WTC11 (cell line): ENCODE measurements at regions not wholly inside any gene's neighbourhood (a gene's known extent, or its start where the extent isn't known, plus 50 kb on each side); places are given as distances from the start of the nearest gene placed in this dataset.

Experiments
- ATAC-seq: fragments of 200-7000 bp; cut with Tn5 transposase; 2 replicates; pipeline ENCODE4 v1.10.0; 2021; ENCODE audit warnings: mild to moderate bottlenecking, moderate library complexity
- CTCF ChIA-PET: fragments of 300-600 bp; sonication (Branson Sonifier 250); formaldehyde crosslinking; loops from one replicate; lab custom pipeline; 2021; ENCODE audit warnings: antibody characterized with exemption; lab: Charles Lee
- POLR2A ChIA-PET: fragments of 350-600 bp; sonication (Branson Sonifier 250); formaldehyde crosslinking; loops from one replicate; lab custom pipeline; 2021; ENCODE audit warnings: antibody characterized with exemption; lab: Charles Lee
- DNase-seq: peaks from one replicate; pipeline ENCODE4 v3.0.0; 2021; ENCODE audit warnings: low spot score
- H3K27ac Mint-ChIP-seq: 2 replicates; pipeline ENCODE4 v1.8.0; 2021; ENCODE audit warnings: mixed read lengths
- H3K27me3 Mint-ChIP-seq: 2 replicates; pipeline ENCODE4 v1.8.0; 2021; ENCODE audit warnings: low read depth, mild to moderate bottlenecking, moderate library complexity, mixed read lengths
- H3K36me3 Mint-ChIP-seq: 2 replicates; pipeline ENCODE4 v1.8.0; 2021; ENCODE audit warnings: mixed read lengths
- H3K4me1 Mint-ChIP-seq: 2 replicates; pipeline ENCODE4 v1.8.0; 2022; ENCODE audit warnings: mixed read lengths
- H3K4me3 Mint-ChIP-seq: 2 replicates; pipeline ENCODE4 v1.8.0; 2021; ENCODE audit warnings: mild to moderate bottlenecking, moderate library complexity, mixed read lengths
- H3K9me3 Mint-ChIP-seq: 2 replicates; pipeline ENCODE4 v1.8.0; 2021; ENCODE audit warnings: mixed read lengths
- ATF1 ChIP-seq: sonication (generic); formaldehyde crosslinking; IDR thresholded peaks from 2 replicates; pipeline ENCODE4 v1.8.1; 2023; ENCODE audit warnings: mild to moderate bottlenecking, moderate library complexity, missing genetic modification reagents
- ATF2 ChIP-seq: sonication (generic); formaldehyde crosslinking; IDR thresholded peaks from 2 replicates; pipeline ENCODE4 v1.8.1; 2022; ENCODE audit warnings: low read depth, missing genetic modification reagents, borderline replicate concordance
- ETV6 ChIP-seq: sonication (generic); formaldehyde crosslinking; IDR thresholded peaks from 2 replicates; pipeline ENCODE4 v1.8.1; 2022; ENCODE audit warnings: mild to moderate bottlenecking, missing genetic modification reagents
- GABPB1 ChIP-seq: sonication (generic); formaldehyde crosslinking; IDR thresholded peaks from 2 replicates; pipeline ENCODE4 v1.8.1; 2023; ENCODE audit warnings: mild to moderate bottlenecking, missing genetic modification reagents
- MLX ChIP-seq: sonication (generic); formaldehyde crosslinking; IDR thresholded peaks from 2 replicates; pipeline ENCODE4 v1.8.1; 2023; ENCODE audit warnings: mild to moderate bottlenecking, missing genetic modification reagents, moderate library complexity
- MYBL2 ChIP-seq: sonication (generic); formaldehyde crosslinking; IDR thresholded peaks from 2 replicates; pipeline ENCODE4 v1.8.1; 2023; ENCODE audit warnings: mild to moderate bottlenecking, moderate library complexity, missing genetic modification reagents
- NFATC4 ChIP-seq: fragments of 250-450 bp; sonication (Bioruptor Pico); IDR thresholded peaks from 2 replicates; pipeline ENCODE4 v1.9.0; 2021; ENCODE audit warnings: mild to moderate bottlenecking
- NFE2L1 ChIP-seq: sonication (generic); formaldehyde crosslinking; IDR thresholded peaks from 2 replicates; pipeline ENCODE4 v1.8.1; 2023; ENCODE audit warnings: missing genetic modification reagents
- NR2C2 ChIP-seq: sonication (generic); formaldehyde crosslinking; IDR thresholded peaks from 2 replicates; pipeline ENCODE4 v1.8.0; 2022; ENCODE audit warnings: mild to moderate bottlenecking, missing genetic modification reagents
- PREB ChIP-seq: sonication (generic); formaldehyde crosslinking; IDR thresholded peaks from 2 replicates; pipeline ENCODE4 v1.8.1; 2022; ENCODE audit warnings: mild to moderate bottlenecking, missing genetic modification reagents, moderate library complexity, borderline replicate concordance
- STAT6 ChIP-seq: sonication (generic); formaldehyde crosslinking; conservative IDR thresholded peaks from 2 replicates; pipeline ENCODE4 v1.8.1; 2023; ENCODE audit warnings: mild to moderate bottlenecking, low read depth, missing genetic modification reagents, moderate library complexity
- TEAD4 ChIP-seq: sonication (generic); formaldehyde crosslinking; IDR thresholded peaks from 2 replicates; pipeline ENCODE4 v1.8.0; 2022; ENCODE audit warnings: mild to moderate bottlenecking, missing genetic modification reagents
- ZNF138 ChIP-seq: sonication (generic); formaldehyde crosslinking; conservative IDR thresholded peaks from 2 replicates; pipeline ENCODE4 v1.8.1; 2022; ENCODE audit warnings: mild to moderate bottlenecking, moderate library complexity, missing genetic modification reagents
- ZNF219 ChIP-seq: sonication (generic); formaldehyde crosslinking; IDR thresholded peaks from 2 replicates; pipeline ENCODE4 v1.8.0; 2023; ENCODE audit warnings: missing genetic modification reagents, mild to moderate bottlenecking, borderline replicate concordance
- ZNF281 ChIP-seq: sonication (generic); formaldehyde crosslinking; IDR thresholded peaks from 2 replicates; pipeline ENCODE4 v1.8.0; 2023; ENCODE audit warnings: mild to moderate bottlenecking, missing genetic modification reagents
- ZNF423 ChIP-seq: fragments of 250-450 bp; sonication (Bioruptor Pico); IDR thresholded peaks from 2 replicates; pipeline ENCODE4 v2.1.2; 2022; ENCODE audit warnings: mild to moderate bottlenecking, moderate library complexity

GRCh38 chr5:124910354-124911016 lies 164.0 kb upstream of the ZNF608 start:
- Mint-ChIP-seq H3K4me1 (peaks cover 28% of the 10 kb centered on the region), H3K4me3 (no peak overlapping the region), H3K27ac (no peak overlapping the region), H3K9me3 (peaks cover 9% of the 10 kb centered on the region), H3K36me3 (peaks cover 8% of the 10 kb centered on the region), H3K27me3 (peaks cover 74% of the 10 kb centered on the region)
- ATAC-seq (no peak), DNase-seq (no peak)
- no peak for TF ChIP-seq ATF1 (CRISPR knock-in tag)
- no peak for TF ChIP-seq ZNF423 (CRISPR knock-in tag)
- TF ChIP-seq ZNF138 (CRISPR knock-in tag): no peak
- TF ChIP-seq ZNF219 (CRISPR knock-in tag): no peak
- no peak for TF ChIP-seq ETV6 (CRISPR knock-in tag)
- TF ChIP-seq NFE2L1 (CRISPR knock-in tag): no peak
- no peak for TF ChIP-seq PREB (CRISPR knock-in tag)
- POLR2A ChIA-PET: no interaction called here
- CTCF ChIA-PET: no interaction called here

GRCh38 chr5:124912638-124913328 lies 166.3 kb upstream of the ZNF608 start:
- peaks cover 56% of the 10 kb centered on the region for H3K27me3 Mint-ChIP-seq
- H3K4me1 Mint-ChIP-seq: peaks cover 11% of the 10 kb centered on the region
- no peak for DNase-seq
- no peak overlapping the region for H3K27ac Mint-ChIP-seq
- H3K9me3 Mint-ChIP-seq: peaks cover 16% of the 10 kb centered on the region
- TF ChIP-seq TEAD4 (CRISPR knock-in tag) (no peak), ATF2 (no peak), NR2C2 (CRISPR knock-in tag) (no peak), NFATC4 (CRISPR knock-in tag) (no peak), STAT6 (CRISPR knock-in tag) (no peak), MYBL2 (CRISPR knock-in tag) (no peak), GABPB1 (CRISPR knock-in tag) (no peak), MLX (CRISPR knock-in tag) (no peak), ZNF281 (CRISPR knock-in tag) (no peak)
- TF ChIP-seq, all 79 proteins: peak for 0
- POLR2A ChIA-PET: interaction anchor here (0.6 kb wide), 1 partner anchor 1471 kb away, joined by 3 read pairs; no protein-coding TSS in a partner anchor
- H3K4me3 Mint-ChIP-seq: no peak overlapping the region
- H3K36me3 Mint-ChIP-seq: peaks cover 9% of the 10 kb centered on the region
- ATAC-seq: no peak
- CTCF ChIA-PET: no interaction called here
